ENCODE measurements at regions not wholly inside any gene's neighbourhood (a gene's known extent, or its start where the extent isn't known, plus 50 kb on each side); places are given as distances from the start of the nearest gene placed in this dataset.
"Not testable (repeated sequence)": the region's sequence is repeated elsewhere in the genome, so short reads cannot be mapped to it uniquely, and the experiment has no call there.

DNA sequence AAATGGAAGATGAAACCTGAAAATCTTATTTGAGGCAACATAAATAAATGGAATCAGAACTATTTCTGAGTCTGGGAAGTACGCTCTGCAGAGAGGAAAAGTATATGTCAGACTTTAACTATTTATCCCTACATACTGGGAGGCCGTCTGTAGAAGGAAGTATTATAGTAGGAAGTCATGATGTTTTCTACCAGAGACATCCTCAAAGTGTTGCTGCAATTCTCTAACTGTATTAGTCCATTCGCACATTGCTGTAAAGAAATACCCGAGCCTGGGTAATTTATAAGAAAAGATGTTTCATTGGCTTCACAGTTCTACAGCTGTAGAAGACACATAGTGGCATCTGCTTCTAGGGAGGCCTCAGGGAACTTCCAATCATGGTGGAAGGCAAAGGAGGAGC is 88.7 kb upstream of the TBL1X start:
- no peak for DNase-seq (ENCODE audit: low read depth in 4 of 4, low spot score in 1 of 4)

DNA sequence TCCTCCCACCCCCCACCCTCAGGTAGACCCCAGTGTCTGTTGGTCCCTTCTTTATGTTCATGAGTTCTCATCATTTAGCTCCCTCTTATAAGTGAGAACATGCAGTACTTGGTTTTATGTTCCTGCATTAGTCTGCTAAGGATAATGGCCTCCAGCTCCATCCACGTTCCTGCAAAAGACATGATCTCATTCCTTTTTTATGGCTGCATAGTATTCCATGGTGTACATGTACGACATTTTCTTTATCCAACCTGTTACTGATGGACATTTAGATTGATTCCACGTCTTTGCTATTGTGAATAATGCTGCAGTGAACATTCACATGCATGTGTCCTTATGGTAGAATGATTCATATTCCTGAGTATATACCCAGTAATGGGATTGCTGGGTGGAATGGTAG is 87.6 kb upstream of the TBL1X start:
- not testable (repeated sequence) for DNase-seq (ENCODE audit: low read depth in 4 of 4, low spot score in 1 of 4)

DNA sequence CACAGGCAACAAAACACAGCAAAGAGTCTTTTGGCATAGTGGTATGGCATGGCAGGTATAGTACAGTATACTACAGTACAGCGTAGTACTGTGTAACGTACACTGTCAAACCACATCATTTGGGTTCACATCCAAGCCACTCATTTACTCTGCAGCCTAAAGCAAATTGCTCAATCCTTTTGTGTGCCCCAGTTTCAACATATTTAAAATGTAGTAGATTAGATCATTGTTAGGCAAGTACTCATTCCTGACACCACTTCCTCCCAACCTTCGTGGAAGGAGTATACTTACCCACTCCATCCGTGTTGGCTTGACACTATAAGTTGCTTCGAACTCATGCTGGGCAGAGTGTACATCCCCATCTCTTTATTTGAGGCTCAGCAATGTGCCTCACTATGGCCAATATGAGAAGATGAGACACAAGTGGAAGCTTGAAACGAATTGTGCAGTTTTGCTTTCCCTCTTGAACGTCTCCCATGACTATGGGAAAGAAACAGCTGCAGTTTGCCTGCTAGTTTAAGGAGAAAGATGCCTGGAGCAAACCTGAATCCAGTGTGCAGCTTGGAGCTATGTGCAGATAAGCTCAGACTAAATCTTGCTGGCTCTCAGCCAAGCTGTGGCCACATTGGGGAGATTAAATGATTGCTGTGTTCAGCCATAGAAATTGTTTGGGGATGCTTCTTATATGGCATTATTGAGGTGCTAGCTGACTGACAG is 85.7 kb upstream of the TBL1X start:
- no peak for DNase-seq (ENCODE audit: low read depth in 4 of 4, low spot score in 1 of 4)

DNA sequence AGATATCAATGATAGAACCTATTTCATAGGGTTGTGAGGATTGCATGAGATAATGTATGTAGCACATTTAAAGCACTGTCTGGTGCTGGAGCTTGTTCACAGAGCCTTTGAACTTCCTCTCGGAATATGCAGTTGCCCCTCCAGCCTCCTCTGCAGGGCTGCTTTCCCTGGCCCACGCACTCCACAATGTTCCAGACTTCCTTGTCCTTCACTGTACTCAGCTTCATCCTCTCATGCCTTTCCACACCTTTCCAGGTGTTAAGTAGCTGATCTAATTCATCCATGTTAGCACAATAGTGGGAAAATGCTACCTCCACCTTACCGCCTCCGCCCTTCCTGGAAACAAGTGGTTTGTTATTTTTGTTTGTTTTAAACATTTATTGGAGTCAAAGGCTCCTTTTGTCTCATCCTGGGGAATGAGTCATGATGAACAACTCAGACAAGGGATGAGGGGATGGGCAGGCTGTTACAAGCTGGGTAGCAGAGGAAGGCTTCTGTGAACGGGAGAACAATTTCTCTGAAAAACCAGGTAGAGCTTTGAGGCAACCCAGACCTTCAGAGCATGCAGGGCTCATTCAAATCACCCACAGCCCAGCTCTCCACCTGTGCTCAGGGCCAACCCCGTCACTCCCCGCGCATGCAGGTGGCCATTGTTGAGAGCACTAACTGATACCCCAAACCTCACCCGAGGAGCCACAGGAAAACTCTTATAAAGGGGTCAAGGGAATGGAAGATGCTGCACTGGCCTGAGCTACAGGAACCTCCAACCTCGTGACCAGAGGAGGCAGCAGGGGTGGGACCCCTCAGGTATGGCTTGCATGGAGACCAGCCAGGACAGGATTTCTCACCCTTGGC is 84.9 kb upstream of the TBL1X start:
- DNase-seq (ENCODE audit: low read depth in 4 of 4, low spot score in 1 of 4), result no peak

DNA sequence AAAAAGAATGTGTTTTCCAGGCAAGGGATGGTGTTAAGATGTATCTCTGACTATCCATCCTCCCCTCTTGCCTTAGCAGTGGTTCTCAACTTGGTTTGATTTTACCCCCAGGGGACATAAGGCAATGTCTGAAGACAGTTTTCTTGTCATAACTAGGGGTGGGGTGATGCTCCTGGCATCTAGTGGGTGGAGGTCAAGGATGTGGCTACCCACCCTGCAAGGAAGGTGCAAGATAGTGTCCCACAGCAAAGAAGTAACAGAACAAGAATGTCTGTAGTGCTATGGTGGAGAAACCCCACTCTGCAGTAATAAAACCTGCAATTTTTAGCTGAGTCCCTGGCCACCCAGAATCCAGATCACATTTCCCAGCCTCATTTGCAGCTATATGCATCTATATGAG is 81.2 kb upstream of the TBL1X start:
- no peak for DNase-seq (ENCODE audit: low read depth in 4 of 4, low spot score in 1 of 4)

DNA sequence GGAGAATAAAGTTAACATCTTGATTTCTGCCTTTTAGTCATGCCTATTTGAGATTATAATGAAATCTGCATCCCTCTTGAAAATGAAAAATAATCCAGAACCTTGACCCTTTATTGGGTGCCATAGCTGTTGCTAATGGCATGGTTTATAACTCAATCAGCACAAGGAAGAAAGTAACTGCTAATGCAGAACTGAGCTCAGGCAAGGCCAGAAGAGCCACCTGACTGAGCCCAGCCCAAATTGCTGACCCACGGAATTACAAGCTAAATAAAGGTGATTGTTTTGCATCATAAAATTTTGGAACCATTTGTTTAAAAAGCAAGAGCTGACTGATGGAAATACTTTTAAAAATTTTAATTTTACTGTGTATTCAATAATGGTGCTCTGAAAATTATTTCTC is 76.4 kb upstream of the TBL1X start:
- DNase-seq (ENCODE audit: low read depth in 4 of 4, low spot score in 1 of 4), result no peak

DNA sequence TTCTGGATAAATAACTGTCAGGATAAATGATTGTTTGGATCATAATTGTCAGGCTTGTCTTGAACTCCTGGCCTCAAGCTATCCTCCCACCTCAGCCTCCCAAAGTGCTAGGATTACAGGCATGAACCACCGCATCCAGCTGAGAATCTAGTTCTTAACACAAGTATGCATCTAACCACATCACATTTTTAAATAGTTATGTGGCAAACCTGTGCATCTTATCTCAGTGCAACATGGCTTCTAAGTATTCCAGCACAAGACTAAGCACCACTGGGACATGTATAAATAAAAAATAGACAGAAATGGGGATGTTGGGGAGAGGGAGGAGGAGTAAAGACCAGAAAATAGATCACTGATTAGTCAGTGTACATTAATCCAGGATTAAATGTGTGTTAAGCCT is 74.7 kb upstream of the TBL1X start:
- no peak for DNase-seq (ENCODE audit: low read depth in 4 of 4, low spot score in 1 of 4)

DNA sequence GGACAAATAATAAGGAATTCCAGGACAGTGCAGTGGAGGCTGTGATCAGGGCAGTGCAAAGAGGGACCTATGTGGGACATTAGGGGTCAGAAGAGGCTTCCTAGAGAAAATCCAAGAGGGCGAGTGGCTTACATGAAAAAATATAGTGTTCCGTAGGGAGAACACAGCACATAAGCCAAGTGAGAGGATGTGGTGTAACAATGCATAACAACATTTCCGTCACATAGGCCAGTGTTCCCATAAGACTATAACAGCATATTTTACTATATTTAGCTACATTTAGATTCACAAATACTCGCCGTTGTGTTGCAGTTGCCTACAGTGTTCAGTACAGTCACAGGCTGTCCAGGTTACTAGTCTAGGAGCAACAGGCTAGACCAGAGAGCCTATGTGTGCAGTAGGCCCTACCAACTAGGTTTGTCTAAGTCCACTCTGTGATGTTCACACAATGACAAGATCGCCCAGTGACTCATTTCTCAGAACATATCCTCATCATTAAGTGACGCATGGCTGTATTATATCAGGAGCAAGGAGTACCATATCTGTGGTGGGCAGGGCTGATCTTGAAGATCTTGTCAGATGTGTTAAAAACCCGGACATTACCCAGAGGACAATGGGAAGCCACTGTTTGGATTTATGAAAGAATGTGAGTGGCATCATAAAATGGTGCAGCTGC is 74.0 kb upstream of the TBL1X start:
- DNase-seq (ENCODE audit: low read depth in 4 of 4, low spot score in 1 of 4), result no peak

DNA sequence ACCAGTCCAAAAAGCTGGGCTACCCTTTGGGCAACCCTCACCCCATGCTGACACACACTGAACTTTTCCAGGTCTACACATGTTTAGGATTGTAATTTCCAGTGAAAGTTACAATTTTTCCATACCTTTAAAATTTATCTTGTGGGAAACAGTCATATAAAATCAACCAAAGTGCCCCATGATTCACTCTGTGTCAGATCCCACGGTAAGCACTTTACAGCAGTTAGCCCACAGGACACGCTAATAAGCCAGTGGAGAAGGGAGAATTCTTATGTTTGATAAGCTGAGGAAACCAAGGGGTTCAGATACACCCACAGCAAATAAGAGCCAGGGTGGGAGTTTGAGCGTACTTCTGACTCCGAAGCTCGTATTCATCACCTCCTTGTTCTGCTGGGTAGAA is 72.4 kb upstream of the TBL1X start:
- no peak for DNase-seq (ENCODE audit: low read depth in 4 of 4, low spot score in 1 of 4)

DNA sequence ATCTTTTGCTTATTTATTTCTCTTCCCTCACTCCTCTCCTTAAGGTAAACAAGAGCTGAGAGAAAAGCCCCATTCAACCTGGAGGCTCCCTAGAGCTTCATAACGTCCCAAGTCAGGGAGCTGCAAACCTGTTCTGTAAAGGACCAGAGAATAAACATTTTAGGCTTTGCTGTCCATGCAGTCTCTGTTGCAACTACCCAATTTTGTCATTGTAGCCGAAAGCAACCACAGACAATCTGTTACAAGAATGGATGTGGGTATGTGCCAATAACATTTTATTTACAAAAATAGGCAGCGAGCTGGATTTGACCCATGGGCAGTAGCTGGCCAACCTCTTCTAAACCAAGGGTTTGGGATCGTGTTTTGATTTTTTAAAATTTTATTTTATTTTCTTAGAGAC is 71.3 kb upstream of the TBL1X start:
- no peak for DNase-seq (ENCODE audit: low read depth in 4 of 4, low spot score in 1 of 4)

DNA sequence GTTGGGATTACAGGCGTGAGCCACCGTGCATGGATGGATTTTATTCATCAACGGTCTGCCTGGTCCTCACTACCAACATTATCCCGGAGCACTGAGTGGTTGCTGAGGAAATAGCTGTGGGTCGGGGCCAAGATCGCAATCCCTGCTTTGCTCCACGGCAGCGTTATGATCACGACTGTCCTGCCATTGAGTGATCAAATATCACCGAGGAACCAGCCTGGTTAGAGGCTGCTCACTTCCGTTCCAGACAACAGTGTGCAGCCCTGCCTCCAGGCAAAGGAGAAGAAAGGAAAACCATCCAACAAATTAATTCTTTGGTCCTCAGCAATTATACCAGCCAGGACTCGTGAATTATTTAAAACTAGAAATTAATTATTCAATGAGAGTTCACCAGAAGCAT is 70.6 kb upstream of the TBL1X start:
- no peak for DNase-seq (ENCODE audit: low read depth in 4 of 4, low spot score in 1 of 4)

DNA sequence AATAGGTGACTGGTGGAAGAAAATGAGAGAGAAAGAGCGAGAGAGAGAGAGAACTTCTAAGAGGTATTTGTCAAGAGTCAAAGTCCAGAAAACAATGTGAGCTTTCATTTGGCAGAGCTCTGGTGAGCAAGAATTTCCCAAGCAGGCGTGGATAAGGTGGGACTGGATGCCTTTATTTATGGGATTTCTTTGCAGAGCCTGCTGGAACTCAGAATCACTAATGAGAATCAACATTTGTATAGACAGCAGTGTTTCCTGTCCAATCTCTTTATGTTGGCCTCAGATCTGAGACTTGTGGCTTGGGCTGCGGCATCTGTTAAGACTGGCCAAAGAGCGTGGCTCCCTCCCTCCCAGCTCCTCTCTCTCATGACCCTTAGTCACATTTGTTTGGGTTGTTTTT is 67.9 kb upstream of the TBL1X start:
- no peak for DNase-seq (ENCODE audit: low read depth in 4 of 4, low spot score in 1 of 4)

DNA sequence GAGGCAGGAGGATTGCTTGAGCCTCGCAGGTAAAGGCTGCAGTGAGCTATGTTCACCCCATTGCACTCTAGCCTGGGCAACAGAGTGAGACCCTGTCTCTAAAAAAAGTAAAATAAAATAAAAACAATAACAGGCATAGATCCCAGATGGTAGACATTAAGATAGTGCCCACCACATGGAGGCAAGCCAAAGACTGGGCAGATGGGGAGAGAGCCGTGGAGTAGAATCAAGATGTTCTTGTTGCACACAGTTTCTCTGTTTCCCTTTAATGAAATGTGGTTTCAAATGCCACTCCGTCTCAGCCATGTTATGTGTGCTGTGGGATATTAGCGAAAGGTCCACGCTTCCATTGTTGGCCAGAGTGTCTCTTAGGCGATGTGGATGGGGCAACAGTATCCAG is 63.8 kb upstream of the TBL1X start:
- no peak for DNase-seq (ENCODE audit: low read depth in 4 of 4, low spot score in 1 of 4)

DNA sequence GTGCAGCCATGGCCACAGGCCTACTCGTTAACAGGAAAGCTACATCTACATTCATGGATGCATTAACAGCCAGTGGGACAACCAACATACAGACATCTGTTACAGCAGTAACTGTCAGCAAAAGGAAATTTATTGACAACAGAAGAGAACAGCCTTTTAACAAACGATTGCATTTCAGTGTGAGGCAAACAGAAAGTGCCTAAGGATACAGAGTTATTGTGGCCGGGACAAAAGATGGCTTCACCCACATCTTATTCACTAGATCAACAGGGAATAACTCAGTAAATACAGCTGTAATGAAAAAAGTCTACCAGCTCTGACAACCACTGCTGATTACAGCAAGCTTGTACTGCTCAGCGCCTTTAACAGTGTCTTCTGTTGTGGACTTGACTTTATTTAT is 61.5 kb upstream of the TBL1X start:
- no peak for DNase-seq (ENCODE audit: low read depth in 4 of 4, low spot score in 1 of 4)

DNA sequence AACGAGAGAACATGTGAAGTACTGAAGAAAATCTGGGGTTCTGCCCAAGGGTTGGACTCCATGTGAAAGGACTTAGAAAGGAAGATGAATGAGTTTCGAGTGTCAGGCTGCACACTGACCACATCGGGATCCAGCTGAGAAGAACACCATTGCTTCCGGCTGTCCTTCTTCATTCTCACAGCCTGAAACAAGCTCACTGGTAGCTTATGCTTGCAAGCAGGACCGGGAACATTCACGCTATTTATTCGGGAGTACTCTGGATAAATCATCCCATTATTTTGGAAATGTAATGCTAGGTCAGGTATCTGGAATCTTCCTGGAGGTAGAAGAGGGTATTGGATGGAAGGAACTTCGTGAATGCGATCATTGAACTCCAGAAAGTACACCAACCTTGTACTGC is 59.2 kb upstream of the TBL1X start:
- not testable (repeated sequence) for DNase-seq (ENCODE audit: low read depth in 4 of 4, low spot score in 1 of 4)

DNA sequence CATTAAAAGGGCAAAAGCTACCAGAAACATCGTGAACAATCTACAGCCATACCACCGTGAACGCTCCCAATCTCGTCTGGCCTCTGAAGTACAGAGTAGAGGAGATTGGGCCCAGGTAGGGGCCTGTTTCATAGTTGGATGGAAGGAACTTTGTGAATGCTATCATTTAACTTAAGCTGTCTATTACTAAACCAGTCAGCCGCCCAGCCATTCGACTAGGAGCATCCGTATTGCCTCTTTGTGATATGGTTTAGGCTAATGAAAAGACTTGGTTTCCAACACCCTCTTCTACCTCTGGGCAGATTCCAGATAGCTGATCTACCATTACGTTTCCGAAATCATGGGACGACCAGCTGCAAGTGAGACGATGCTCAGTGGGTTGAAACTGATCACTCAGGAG is 54.0 kb upstream of the TBL1X start:
- not testable (repeated sequence) for DNase-seq (ENCODE audit: low read depth in 4 of 4, low spot score in 1 of 4)

DNA sequence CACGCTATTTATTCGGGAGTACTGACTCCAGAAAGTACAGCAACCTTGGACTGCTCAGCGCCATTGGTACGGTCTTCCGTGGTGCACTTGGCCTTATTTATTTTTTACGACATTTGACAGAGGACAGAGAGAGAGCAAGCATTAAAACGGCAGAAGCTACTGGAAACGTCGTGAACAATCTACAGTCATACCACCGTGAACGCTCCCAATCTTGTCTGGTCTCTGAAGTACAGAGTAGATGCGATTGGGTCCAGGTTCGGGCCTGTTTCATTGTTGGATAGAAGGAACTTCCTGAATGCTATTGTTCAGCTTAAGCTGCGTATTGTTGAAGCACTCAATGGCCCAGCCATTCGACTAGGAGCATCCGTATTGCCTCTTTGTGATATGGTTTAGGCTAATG is 53.2 kb upstream of the TBL1X start:
- DNase-seq (ENCODE audit: low read depth in 4 of 4, low spot score in 1 of 4), result not testable (repeated sequence)

DNA sequence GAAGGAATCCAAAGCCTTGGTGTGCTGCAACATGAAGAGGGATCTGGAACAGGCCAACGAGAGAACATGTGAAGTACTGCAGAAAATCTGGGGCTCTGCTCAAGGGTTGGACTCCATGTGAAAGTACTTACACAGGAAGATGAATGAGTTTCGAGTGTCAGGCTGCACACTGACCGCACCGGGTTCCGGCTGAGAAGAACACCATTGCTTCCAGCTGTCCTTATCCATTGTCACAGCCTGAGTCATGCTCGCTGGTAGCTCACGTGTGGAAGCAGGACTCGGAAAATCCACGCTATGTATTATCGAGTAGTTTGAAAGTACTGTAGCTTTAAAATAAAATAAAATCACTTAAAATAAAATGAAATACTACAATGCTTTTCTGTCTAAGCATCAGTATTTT is 50.4 kb upstream of the TBL1X start:
- no peak for DNase-seq (ENCODE audit: low read depth in 4 of 4, low spot score in 1 of 4)
